Left lung (tissue), 4 donors: ENCODE measurements at regions not wholly inside any gene's neighbourhood (a gene's known extent, or its start where the extent isn't known, plus 50 kb on each side); places are given as distances from the start of the nearest gene placed in this dataset.
A peak's percentile ranks its signal among the peaks of the same experiment; 100 is the strongest.

Source experiments
- ATAC-seq: fragments of 200-7000 bp; cut with Tn5 transposase; one replicate; pipeline ENCODE4 v1.9.1; 2020; ENCODE audit warnings: moderate library complexity
- DNase-seq, 4 donors: peaks; one replicate each; pipeline ENCODE4 v3.0.0-alpha.2; 2013 to 2020
- H3K27ac ChIP-seq, 2 donors: fragments of 200-600 bp; sonication (generic) in 1 of 2; one replicate each; pipeline versions ENCODE4 v1.5.0 to v1.8.0; 2020 to 2021
- H3K27me3 ChIP-seq, 2 donors: fragments of 200-600 bp; sonication (generic) in 1 of 2; one replicate each; pipeline versions ENCODE4 v1.5.0 to v1.8.0; 2020 to 2021
- H3K36me3 ChIP-seq, 2 donors: fragments of 200-600 bp; sonication (generic) in 1 of 2; one replicate each; pipeline versions ENCODE4 v1.5.0 to v1.8.0; 2020 to 2021
- H3K4me1 ChIP-seq, 2 donors: fragments of 200-600 bp; one replicate each; pipeline ENCODE4 v1.8.0; 2021
- H3K4me3 ChIP-seq, 2 donors: fragments of 200-600 bp; sonication (generic) in 1 of 2; one replicate each; pipeline versions ENCODE4 v1.5.0 to v1.8.0; 2020 to 2021; ENCODE audit warnings: mild to moderate bottlenecking in 1 of 2
- H3K9me3 ChIP-seq, 2 donors: fragments of 200-600 bp; sonication (generic) in 1 of 2; one replicate each; pipeline versions ENCODE4 v1.5.0 to v1.8.0; 2020 to 2021
- CTCF ChIP-seq, 2 donors: fragments of 200-600 bp; sonication (generic) in 1 of 2; IDR thresholded peaks; one replicate each; pipeline versions ENCODE4 v1.5.0 to v1.8.0; 2021; ENCODE audit warnings: antibody characterized with exemption in 2 of 2
- intact Hi-C, 2 donors: fragments of 100-400 bp; cut with DNase I; formaldehyde crosslinking; loops; one replicate each; pipeline versions ENCODE4 v1.11.2 to v1.14.2; 2022
- donor health status: DM: no; HTN: yes; CAD: no.
- donor health status: DM: no; HTN: no; CAD: no.

- no peak for TF ChIP-seq CTCF (IDR thresholded peaks at IDR 0.05)
- Histone ChIP-seq H3K27me3 (no peaks in the 10 kb centered on the region), H3K4me1 (no peaks in the 10 kb centered on the region), H3K4me3 (no peak overlapping the region), H3K36me3 (no peaks in the 10 kb centered on the region), H3K9me3 (no peaks in the 10 kb centered on the region), H3K27ac (no peak overlapping the region)
- DNase-seq (no peak), ATAC-seq (no peak)
- intact Hi-C loops = no loop called here
Measured at GRCh38 chr12:126734296-126734695, 1532.7 kb upstream of the TMEM132C start.

DNA sequence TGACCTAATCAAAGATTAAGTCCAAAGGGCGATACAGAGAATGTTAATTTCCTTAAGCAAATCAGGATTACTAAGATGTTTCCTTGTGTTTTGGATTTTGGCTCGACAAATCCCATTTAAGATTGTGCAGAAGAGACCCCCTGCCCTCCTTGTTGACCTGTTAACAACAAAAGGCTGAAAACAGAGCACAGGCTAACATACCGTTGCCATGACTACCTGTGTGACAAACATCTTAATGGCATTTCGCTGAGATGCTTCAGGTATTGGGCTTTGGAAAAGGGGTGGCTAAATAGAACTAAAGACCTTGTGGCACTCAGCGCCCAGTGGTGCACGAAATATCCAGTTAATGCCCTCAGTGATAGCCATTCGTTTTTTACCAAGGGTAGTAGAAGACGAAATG is 1532.3 kb upstream of the TMEM132C start:
- no peak for TF ChIP-seq CTCF (IDR thresholded peaks at IDR 0.05)
- H3K4me3 ChIP-seq = no peak overlapping the region
- no peaks in the 10 kb centered on the region for H3K4me1 ChIP-seq
- DNase-seq (no peak), ATAC-seq (no peak)
- H3K9me3 ChIP-seq = no peaks in the 10 kb centered on the region
- no peak overlapping the region for H3K27ac ChIP-seq
- intact Hi-C loops = no loop called here
- no peaks in the 10 kb centered on the region for H3K36me3 ChIP-seq
- H3K27me3 ChIP-seq = no peaks in the 10 kb centered on the region

DNA sequence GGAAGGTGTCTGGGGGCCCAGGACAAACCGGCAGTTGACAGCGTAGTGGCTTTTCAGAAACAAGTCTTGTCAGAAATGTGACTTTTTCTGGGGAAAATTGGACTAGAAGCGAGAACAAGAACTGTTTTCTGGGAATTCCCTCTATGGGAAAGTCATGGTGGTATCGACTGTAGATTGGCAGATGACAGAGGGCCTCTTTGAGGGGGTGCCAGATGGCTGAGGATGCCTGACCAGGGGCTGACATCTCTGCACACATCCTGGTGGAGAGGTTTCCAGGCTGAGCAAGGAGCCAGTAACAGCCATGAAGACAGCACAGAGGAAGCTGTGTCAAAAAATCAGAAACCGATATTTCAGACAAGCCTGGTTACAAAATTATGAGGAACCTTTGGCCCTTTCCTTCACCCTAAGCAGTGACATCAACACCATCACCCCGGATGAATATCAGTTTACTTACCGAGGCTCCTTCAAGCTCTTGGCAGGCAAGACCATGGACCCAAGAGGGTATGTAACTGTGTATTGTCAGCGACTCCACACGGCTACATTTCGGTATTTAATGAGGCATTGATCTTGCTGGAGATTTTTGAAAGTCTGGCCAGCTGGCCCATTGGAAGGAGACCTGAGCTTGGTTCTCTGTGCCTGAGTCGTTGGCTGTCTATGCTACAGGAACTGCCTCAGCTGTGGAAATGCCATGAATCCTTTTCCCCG is 1525.3 kb upstream of the TMEM132C start:
- DNase-seq (no peak), ATAC-seq (no peak)
- Histone ChIP-seq H3K9me3 (peaks cover 0 to 3% of the 10 kb centered on the region in 2 donors), H3K27ac (no peak overlapping the region), H3K4me3 (no peak overlapping the region), H3K27me3 (no peaks in the 10 kb centered on the region), H3K36me3 (no peaks in the 10 kb centered on the region), H3K4me1 (no peaks in the 10 kb centered on the region)
- intact Hi-C loops = no loop called here
- TF ChIP-seq CTCF (IDR thresholded peaks at IDR 0.05) = no peak

DNA sequence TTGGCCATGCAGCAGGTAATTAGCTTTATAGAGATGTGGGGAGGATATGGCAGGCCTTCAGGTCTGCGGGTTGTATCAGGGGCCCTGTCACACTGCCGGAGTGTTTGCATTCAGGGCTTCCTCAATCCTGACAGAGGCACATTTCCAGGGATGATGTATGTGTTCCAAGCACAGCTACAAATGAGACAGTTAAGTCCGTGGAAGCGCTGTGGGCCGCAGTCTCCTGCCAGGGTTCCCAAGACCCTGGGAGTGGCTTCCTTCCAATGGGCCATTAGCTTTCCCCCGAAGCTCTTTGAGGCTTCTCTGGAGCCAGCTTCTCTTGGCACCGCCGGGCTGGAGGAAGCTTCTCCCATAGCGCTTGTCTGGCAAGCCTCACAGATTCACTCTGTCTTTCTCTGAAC is 1524.7 kb upstream of the TMEM132C start:
- H3K9me3 ChIP-seq = peaks cover 0 to 3% of the 10 kb centered on the region in 2 donors

More for the DNA sequence above, 1524.7 kb upstream of the TMEM132C start:
- no peak overlapping the region for H3K4me3 ChIP-seq
- no peak for TF ChIP-seq CTCF (IDR thresholded peaks at IDR 0.05)
- no peak overlapping the region for H3K27ac ChIP-seq
- ATAC-seq (no peak), DNase-seq (peak in 1 of 4 donors; percentile 60)
- no peaks in the 10 kb centered on the region for H3K27me3 ChIP-seq
- intact Hi-C loops = no loop called here
- no peaks in the 10 kb centered on the region for H3K36me3 ChIP-seq
- no peaks in the 10 kb centered on the region for H3K4me1 ChIP-seq
